ENCODE measurements at regions not wholly inside any gene's neighbourhood (a gene's known extent, or its start where the extent isn't known, plus 50 kb on each side); places are given as distances from the start of the nearest gene placed in this dataset.
A peak's percentile ranks its signal among the peaks of the same experiment; 100 is the strongest.

- DNase-seq (ENCODE audit: low read depth), result no peak
- no peak for TF ChIP-seq CTCF (IDR thresholded peaks at IDR 0.05; ENCODE audit: low read length, missing control alignments)
- no peak overlapping the region for H3K4me3 ChIP-seq (replicated peaks; ENCODE audit: low read depth, low read length)
Observed at GRCh38 chr2:149658553-149658952, 71.0 kb upstream of the MMADHC start.

- DNase-seq (ENCODE audit: low read depth), result no peak
- no peak for TF ChIP-seq CTCF (IDR thresholded peaks at IDR 0.05; ENCODE audit: low read length, missing control alignments)
- H3K4me3 ChIP-seq (replicated peaks; ENCODE audit: low read depth, low read length), result no peak overlapping the region
Observed at GRCh38 chr2:149657401-149658040, 69.9 kb upstream of the MMADHC start.

GRCh38 chr2:149656996-149657395, 69.4 kb upstream of the MMADHC start:
- DNase-seq (ENCODE audit: low read depth), result no peak
- no peak for TF ChIP-seq CTCF (IDR thresholded peaks at IDR 0.05; ENCODE audit: low read length, missing control alignments)
- no peak overlapping the region for H3K4me3 ChIP-seq (replicated peaks; ENCODE audit: low read depth, low read length)

GRCh38 chr2:149653831-149654445, 66.4 kb upstream of the MMADHC start:
- no peak overlapping the region for H3K4me3 ChIP-seq (replicated peaks; ENCODE audit: low read depth, low read length)
- TF ChIP-seq CTCF (IDR thresholded peaks at IDR 0.05; ENCODE audit: low read length, missing control alignments), result no peak
- no peak for DNase-seq (ENCODE audit: low read depth)

- no peak for TF ChIP-seq CTCF (IDR thresholded peaks at IDR 0.05; ENCODE audit: low read length, missing control alignments)
- DNase-seq (ENCODE audit: low read depth), result peak; percentile 51
- H3K4me3 ChIP-seq (replicated peaks; ENCODE audit: low read depth, low read length), result no peak overlapping the region
Observed at GRCh38 chr2:149652926-149653325, 65.4 kb upstream of the MMADHC start.

- peak; percentile 80 for DNase-seq (ENCODE audit: low read depth)
- no peak overlapping the region for H3K4me3 ChIP-seq (replicated peaks; ENCODE audit: low read depth, low read length)
- TF ChIP-seq CTCF (IDR thresholded peaks at IDR 0.05; ENCODE audit: low read length, missing control alignments), result no peak
Observed at GRCh38 chr2:149652526-149652925, 65.0 kb upstream of the MMADHC start.

GRCh38 chr2:149651229-149651628, 63.7 kb upstream of the MMADHC start:
- TF ChIP-seq CTCF (IDR thresholded peaks at IDR 0.05; ENCODE audit: low read length, missing control alignments), result no peak
- DNase-seq (ENCODE audit: low read depth), result no peak
- no peak overlapping the region for H3K4me3 ChIP-seq (replicated peaks; ENCODE audit: low read depth, low read length)
